Kidney epithelial cell (primary cell): ENCODE measurements at regions not wholly inside any gene's neighbourhood (a gene's known extent, or its start where the extent isn't known, plus 50 kb on each side); places are given as distances from the start of the nearest gene placed in this dataset.

Source experiments
- DNase-seq: peaks from one replicate; pipeline ENCODE4 v3.0.0-alpha.2; 2010; ENCODE audit warnings: low read depth
- H3K27me3 ChIP-seq: 2 replicates; pipeline ENCODE4 v1.6.0; 2011; ENCODE audit warnings: low read length; ENCODE audit not compliant: control insufficient read depth, insufficient read depth
- H3K36me3 ChIP-seq: 2 replicates; pipeline ENCODE4 v1.5.1; 2011; ENCODE audit warnings: low read length; ENCODE audit not compliant: control insufficient read depth, insufficient read depth
- H3K4me3 ChIP-seq: 2 replicates; pipeline ENCODE4 v1.5.1; 2011; ENCODE audit warnings: low read depth, mild to moderate bottlenecking, control low read depth, low read length
- CTCF ChIP-seq: IDR thresholded peaks from 2 replicates; pipeline ENCODE4 v1.5.1; 2011; ENCODE audit warnings: mild to moderate bottlenecking, moderate library complexity, low read length, control low read depth, inconsistent platforms; ENCODE audit not compliant: insufficient read depth, poor library complexity, severe bottlenecking

DNA sequence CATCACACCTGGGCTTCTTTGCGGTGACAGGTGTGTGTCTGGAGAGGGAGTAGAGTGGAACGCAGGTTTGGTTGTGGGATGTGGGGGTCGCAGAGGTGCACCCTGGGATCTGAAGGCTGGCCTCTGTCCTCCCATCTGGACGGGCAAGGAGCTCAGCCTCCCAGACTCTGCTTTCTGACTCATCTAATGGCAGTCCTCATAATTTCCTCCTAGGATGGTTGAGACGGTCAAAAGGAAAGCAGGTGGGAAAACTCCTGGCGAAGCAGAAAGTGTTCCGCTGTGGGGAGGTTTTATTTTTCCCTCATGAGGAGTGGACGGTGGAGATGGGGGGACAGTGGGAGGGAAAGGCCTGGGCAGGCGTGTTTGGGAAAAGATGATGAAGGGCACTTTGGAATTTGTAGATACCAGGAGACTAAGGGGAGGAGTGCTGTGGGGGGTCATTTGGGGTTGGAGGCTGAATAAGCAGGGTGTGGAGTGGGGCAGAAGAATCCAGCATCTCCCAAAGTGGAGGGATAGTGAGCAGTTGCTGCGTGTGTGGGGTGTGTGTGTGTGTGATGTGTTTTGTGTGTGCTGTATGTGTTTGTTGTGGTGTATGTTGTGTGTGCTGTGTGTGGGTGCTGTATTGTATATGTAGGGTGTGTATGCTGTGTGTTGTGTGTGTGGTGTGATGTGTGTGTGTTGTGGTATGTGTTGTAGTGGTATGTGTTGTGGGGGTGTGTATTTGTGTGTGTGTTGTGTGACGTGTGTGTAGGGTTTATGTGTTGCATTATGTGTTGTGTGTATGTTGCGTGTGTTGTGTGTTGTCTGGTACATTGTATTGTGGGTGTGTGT, 97.2 kb upstream of the PODXL start:
- Histone ChIP-seq H3K36me3 (no peaks in the 10 kb centered on the region), H3K27me3 (no peaks in the 10 kb centered on the region), H3K4me3 (no peak overlapping the region)
- no peak for TF ChIP-seq CTCF
- no peak for DNase-seq

DNA sequence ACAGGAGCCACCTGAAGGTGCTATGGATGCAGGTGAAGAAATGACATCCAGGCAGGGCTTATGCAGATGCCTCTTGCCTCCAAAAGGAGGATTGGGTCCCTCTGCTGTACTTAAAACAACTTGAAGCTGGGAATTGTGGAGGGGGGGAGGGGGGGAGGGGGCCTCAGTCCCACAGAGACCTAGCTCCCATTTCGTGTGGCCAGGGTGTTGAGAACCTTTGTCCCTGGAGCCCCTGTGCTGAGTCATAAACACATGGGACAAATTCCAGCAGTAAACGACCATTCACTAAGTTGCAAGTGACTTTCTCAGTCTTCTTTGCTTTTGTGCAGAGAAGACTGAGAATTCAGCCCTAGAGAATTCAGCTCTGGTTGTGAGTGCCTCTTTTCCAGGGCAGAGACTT, 96.5 kb upstream of the PODXL start:
- no peaks in the 10 kb centered on the region for H3K27me3 ChIP-seq
- no peak for TF ChIP-seq CTCF
- H3K4me3 ChIP-seq, result no peak overlapping the region
- no peaks in the 10 kb centered on the region for H3K36me3 ChIP-seq
- DNase-seq, result no peak

DNA sequence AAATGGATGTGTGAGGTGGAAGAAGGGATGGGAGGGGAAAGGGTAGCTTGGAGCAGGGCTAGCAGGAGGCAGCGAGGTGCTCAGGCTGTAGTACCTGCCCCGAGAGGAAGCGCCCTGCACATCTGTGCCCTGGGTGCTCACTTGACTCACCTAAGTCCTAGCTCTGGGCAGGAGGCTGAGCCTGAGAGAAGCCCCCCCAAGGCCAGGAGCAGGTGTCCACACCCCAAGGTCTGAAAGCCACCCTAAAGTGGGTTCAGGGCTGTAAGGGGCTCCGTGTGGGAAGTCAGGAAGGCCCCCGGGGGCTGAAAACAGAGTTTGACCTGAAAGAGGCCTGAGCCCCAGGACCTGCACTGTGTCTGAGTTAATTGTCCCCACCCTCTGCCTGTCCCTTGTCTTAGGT, 95.8 kb upstream of the PODXL start:
- TF ChIP-seq CTCF, result no peak
- DNase-seq, result no peak
- no peaks in the 10 kb centered on the region for H3K27me3 ChIP-seq
- H3K36me3 ChIP-seq, result no peaks in the 10 kb centered on the region
- no peak overlapping the region for H3K4me3 ChIP-seq

- H3K27me3 ChIP-seq, result no peaks in the 10 kb centered on the region
- H3K36me3 ChIP-seq, result no peaks in the 10 kb centered on the region
- no peak for TF ChIP-seq CTCF
- no peak for DNase-seq
- H3K4me3 ChIP-seq, result no peak overlapping the region
These were observed 93.5 kb upstream of the PODXL start for GRCh38 chr7:131649879-131650278.

GRCh38 chr7:131649003-131649541, 92.6 kb upstream of the PODXL start:
- Histone ChIP-seq H3K27me3 (no peaks in the 10 kb centered on the region), H3K4me3 (no peak overlapping the region), H3K36me3 (no peaks in the 10 kb centered on the region)
- TF ChIP-seq CTCF, result no peak
- DNase-seq, result no peak

DNA sequence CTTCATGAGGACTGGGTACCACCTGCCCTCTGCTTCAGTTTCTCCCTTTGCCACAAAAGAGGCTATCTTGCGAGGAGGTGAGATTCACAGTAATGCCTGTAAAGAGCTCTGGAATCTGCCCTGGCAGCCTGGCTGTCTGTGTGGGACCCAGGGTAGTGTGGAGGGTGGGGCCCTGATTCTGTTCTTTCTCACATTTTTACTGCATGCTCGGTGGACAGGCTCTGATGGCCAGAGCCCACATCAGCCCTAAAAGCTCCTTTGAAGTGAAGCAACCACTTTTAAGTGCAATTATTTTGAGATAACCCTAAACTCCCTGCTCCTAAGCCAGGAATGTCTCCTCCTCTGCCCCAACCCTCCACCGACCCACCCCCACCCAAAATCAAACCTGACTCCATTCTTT, 92.1 kb upstream of the PODXL start:
- Histone ChIP-seq H3K27me3 (no peaks in the 10 kb centered on the region), H3K36me3 (no peaks in the 10 kb centered on the region), H3K4me3 (no peak overlapping the region)
- no peak for DNase-seq
- TF ChIP-seq CTCF, result no peak
